Mammary epithelial cell (primary cell): ENCODE measurements at regions not wholly inside any gene's neighbourhood (a gene's known extent, or its start where the extent isn't known, plus 50 kb on each side); places are given as distances from the start of the nearest gene placed in this dataset.

Source experiments
- EZH2 ChIP-seq: IDR thresholded peaks from 2 replicates; pipeline ENCODE4 v1.6.1; 2012; ENCODE audit warnings: low read length, inconsistent platforms, borderline replicate concordance
- TF ChIP-seq, protein P1 (sequence below), 2 donors: IDR thresholded peaks in 1 of 2; conservative IDR thresholded peaks in 1 of 2; 2 replicates each; pipeline ENCODE4 v1.5.1; 2011 to 2012; ENCODE audit warnings: inconsistent platforms in 2 of 2, low read length in 2 of 2, mild to moderate bottlenecking in 2 of 2, control low read depth in 1 of 2, low read depth in 1 of 2; ENCODE audit not compliant: insufficient read depth in 1 of 2; ENCODE audit errors: extremely low read depth in 1 of 2

GRCh38 chr5:31027721-31028120 is 165.8 kb upstream of the CDH6 start:
- TF ChIP-seq, protein P1, sequence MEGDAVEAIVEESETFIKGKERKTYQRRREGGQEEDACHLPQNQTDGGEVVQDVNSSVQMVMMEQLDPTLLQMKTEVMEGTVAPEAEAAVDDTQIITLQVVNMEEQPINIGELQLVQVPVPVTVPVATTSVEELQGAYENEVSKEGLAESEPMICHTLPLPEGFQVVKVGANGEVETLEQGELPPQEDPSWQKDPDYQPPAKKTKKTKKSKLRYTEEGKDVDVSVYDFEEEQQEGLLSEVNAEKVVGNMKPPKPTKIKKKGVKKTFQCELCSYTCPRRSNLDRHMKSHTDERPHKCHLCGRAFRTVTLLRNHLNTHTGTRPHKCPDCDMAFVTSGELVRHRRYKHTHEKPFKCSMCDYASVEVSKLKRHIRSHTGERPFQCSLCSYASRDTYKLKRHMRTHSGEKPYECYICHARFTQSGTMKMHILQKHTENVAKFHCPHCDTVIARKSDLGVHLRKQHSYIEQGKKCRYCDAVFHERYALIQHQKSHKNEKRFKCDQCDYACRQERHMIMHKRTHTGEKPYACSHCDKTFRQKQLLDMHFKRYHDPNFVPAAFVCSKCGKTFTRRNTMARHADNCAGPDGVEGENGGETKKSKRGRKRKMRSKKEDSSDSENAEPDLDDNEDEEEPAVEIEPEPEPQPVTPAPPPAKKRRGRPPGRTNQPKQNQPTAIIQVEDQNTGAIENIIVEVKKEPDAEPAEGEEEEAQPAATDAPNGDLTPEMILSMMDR (conservative IDR thresholded peaks at IDR 0.05 in 1 of 2, IDR thresholded peaks at IDR 0.05 in 1 of 2; ENCODE audit: extremely low read depth in 1 of 2, insufficient read depth in 1 of 2, low read depth in 1 of 2, low read length in 2 of 2): no peak
- TF ChIP-seq EZH2: no peak
